ENCODE measurements at regions not wholly inside any gene's neighbourhood (a gene's known extent, or its start where the extent isn't known, plus 50 kb on each side); places are given as distances from the start of the nearest gene placed in this dataset.

- DNase-seq = no peak
Observed at GRCh38 chr20:24109537-24109936, 121.0 kb upstream of the GGTLC1 start.

DNA sequence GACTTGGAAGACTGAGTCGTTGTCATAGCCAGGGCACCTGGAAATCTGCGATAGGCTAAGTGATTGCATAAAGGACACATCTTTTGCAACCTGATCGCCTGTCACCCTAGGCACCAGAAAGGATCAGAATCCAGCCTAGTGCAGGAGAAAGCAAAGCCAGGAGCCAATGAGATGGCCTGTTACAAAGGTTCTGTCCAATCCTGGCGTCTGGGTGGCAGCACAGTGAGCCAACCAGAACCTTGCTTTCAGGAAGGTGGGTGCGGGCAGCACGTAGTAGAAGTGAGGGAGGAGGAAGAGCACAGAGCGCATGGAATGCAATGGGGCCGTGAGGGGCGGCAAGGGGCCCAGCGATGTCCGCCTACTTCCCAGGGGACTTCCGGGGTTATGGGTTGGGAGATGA lies 120.4 kb upstream of the GGTLC1 start:
- DNase-seq = no peak

DNA sequence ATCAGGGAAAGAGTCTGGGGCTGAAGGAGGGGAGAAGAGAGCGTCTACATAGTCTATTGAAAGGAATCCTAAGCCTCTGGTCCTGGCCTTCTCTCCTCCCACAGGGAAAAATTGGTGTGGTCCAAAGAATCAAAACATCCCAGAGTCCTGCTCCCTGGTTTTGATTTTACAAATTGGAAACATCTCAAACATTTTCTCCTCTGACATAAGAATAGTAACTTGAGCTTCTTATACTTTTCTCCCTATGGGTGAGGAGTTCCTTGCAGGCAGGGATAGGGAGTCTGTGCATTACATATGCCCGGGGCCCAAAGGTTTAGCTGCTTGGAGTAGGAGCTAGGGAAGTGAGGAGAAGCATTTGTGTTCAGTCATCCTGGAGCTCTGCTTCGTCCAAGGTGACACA lies 120.0 kb upstream of the GGTLC1 start:
- DNase-seq = no peak

DNA sequence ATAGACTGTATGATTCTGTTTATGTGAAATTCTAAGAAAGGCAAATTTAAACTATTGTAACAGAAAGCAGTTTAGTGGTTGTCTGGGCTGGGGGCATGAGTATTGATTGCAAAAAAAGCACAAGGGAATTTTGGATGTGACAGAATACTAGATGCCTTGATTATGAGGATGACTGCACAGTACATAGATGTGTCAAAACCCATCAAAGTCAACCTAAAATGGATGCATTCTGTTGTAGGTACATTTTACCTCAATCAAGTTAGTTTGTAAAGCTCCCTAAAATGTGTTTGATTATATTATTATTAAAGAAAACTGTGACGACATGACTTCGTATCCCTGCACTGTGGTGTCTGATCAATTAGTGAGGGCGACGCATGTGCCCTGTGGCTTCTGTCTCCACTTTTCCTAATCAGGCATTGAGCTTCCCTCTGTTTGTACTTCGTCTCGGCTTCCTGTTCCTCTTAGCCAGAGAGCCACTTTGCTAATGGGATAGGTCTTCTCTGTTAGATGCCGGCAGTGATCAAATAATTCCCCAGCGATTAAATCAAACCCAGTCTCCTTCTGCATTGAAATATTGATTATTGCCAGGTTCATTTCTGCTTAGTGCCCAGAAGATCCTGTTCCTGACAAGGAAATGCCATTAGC lies 118.3 kb upstream of the GGTLC1 start:
- DNase-seq = no peak

- DNase-seq = no peak
Observed at GRCh38 chr20:24106150-24106800, 117.7 kb upstream of the GGTLC1 start.

- no peak for DNase-seq
Observed at GRCh38 chr20:24102749-24103333, 114.3 kb upstream of the GGTLC1 start.

- no peak for DNase-seq
Observed at GRCh38 chr20:24102290-24102689, 113.7 kb upstream of the GGTLC1 start.

DNA sequence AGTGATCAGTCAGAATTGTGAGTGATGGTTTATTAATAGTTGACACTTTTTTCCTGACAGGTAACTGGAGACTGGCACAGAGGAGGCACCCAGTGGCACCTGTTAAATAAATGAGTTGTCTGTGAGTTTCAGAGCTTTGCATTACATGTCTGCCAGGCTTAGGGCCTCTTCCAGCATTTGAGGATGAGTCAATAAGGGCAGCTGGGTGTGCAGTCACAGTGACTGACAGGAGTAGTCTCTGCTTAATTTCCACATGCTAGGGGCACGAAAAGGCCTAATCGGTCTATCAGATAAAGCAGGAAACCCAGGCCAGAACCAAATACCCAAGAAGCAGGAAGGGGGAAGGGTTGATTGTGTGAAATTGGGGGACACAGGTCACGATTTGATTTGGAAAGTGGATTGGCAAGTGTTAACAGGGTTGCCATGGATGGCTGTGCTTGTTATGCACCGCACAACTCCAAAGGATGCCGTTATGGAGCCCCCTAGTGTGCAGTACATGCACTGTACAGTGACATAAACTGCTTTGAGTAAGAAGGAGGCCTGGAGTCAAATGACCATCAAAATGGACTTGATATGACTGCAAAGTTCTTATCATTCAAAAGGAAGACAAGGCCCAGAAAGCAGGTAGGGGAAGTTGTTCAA lies 111.9 kb upstream of the GGTLC1 start:
- peak in 24 of 56 donors; percentile 1 to 54 (median 14) for DNase-seq

- DNase-seq = no peak
Observed at GRCh38 chr20:24098886-24099285, 110.3 kb upstream of the GGTLC1 start.

- no peak for DNase-seq
Observed at GRCh38 chr20:24097506-24098245, 109.1 kb upstream of the GGTLC1 start.

GRCh38 chr20:24096864-24097450 lies 108.4 kb upstream of the GGTLC1 start:
- DNase-seq = no peak

GRCh38 chr20:24096264-24096663 lies 107.7 kb upstream of the GGTLC1 start:
- no peak for DNase-seq

DNA sequence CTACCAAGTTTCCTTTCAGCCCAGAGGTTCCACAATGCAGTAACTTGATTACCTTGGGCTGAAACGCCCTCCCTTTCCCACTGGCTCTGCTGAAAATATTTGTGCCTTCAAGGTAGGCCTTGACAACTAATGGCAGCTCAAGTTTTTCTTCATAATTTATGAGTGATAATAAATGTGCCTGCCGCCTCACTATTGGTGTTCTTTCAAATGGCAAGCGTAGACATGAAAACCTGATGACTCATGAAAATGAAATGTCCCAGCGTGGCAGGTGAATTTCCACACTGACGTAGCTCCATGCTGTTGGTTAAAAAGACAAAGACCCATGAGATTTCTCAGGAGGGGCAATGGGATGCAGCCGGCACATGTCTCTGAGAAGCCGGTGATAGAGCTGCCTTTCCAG lies 107.2 kb upstream of the GGTLC1 start:
- DNase-seq = no peak

GRCh38 chr20:24095303-24095702 lies 106.7 kb upstream of the GGTLC1 start:
- no peak for DNase-seq

DNA sequence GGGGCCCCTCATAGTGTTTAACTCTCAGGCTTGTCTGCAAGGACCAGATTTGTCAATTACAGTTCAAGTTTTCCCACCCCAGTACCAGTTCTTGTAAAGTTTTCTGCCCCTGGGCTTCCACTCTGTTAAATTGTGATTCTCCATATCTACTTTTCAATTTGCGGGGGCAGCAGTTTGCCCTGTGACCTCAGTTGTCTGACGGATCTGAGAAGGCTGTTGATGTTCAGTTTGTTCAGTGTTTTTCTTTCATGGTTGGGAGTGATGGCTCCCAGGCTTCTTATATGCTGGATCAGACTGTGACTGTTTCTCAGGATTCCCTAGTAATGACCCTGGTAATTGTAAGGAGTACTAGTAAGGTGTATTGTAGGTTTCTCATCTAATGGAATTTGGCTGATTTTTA lies 101.0 kb upstream of the GGTLC1 start:
- no peak for DNase-seq

DNA sequence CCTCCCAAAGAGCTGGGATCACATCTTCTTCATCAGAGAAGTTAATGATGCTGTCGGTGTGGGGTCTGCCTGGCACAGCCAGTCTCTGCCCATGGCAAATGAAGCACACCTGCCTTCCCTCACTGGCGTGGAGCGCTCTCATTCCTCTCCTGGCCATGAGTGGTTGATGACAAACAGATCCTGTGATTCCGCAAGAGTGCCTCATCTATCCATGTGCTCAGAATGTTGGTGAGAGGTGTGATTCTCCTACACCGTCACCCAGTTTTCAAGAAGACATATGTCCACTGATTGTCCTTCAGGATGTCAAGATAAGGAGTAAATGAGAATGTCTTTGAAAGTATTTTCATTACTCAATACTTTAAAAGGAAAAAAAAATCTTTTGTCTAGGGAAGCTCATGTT lies 97.5 kb upstream of the GGTLC1 start:
- DNase-seq = no peak

- DNase-seq = no peak
Observed at GRCh38 chr20:24084281-24084680, 95.7 kb upstream of the GGTLC1 start.

DNA sequence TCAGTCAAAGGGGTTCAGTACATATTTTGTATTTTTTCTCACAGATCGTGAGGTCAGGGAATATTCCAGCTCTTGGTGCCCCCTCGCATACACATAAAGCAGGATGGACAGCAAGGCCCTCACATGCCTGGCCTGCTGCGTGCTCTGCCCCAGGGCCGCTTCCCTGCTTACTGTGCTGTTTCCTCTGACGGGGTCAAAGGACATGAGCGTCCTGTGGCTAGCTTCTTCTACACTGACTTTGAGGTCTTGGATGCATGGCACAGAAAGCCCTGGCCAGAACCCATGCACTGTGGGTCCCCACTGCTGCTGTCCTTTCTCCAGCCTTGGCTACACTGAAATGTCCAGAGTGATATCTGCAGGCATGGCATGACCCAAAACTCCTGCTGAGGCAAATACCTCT lies 92.5 kb upstream of the GGTLC1 start:
- DNase-seq = no peak

- DNase-seq = no peak
Observed at GRCh38 chr20:24079661-24080412, 91.3 kb upstream of the GGTLC1 start.

GRCh38 chr20:24077145-24077544 lies 88.6 kb upstream of the GGTLC1 start:
- DNase-seq = no peak

DNA sequence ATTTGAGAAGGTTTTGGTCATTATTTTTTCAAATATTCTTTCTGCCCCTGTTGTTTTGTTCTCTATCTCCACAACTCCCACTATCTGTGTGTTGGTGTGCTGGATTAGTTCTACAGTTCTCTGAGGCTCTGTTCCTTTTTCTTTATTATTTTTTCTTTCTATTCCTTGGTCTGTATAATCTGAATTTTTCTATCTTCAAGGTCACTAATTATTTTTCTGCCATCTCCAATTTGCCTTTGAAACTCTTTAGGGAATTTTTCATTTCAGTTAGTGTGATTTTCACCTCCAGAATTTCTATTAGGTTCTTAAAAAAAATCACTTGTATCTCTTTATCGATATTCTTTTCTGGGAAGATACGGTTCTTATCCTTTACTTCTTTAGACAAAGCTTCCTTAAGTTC lies 82.1 kb upstream of the GGTLC1 start:
- DNase-seq = no peak

Measured in nucleus accumbens (tissue), 56 donors.